ENCODE measurements at regions not wholly inside any gene's neighbourhood (a gene's known extent, or its start where the extent isn't known, plus 50 kb on each side); places are given as distances from the start of the nearest gene placed in this dataset.
A peak's percentile ranks its signal among the peaks of the same experiment; 100 is the strongest.

GRCh38 chr22:47245786-47246185 is 483.3 kb downstream of the TBC1D22A start:
- DNase-seq (ENCODE audit: low read depth, low spot score): no peak
- in situ Hi-C loops (cut with HindIII; ENCODE audit: low pct_unique_long_range_greater_than_20kb, low sequenced_read_pairs): no loop called here

GRCh38 chr22:47245286-47245685 is 482.8 kb downstream of the TBC1D22A start:
- in situ Hi-C loops (cut with HindIII; ENCODE audit: low pct_unique_long_range_greater_than_20kb, low sequenced_read_pairs): no loop called here
- no peak for DNase-seq (ENCODE audit: low read depth, low spot score)

- no peak for DNase-seq (ENCODE audit: low read depth, low spot score)
- in situ Hi-C loops (cut with HindIII; ENCODE audit: low pct_unique_long_range_greater_than_20kb, low sequenced_read_pairs): no loop called here
Observed at GRCh38 chr22:47240116-47240515, 477.7 kb downstream of the TBC1D22A start.

DNA sequence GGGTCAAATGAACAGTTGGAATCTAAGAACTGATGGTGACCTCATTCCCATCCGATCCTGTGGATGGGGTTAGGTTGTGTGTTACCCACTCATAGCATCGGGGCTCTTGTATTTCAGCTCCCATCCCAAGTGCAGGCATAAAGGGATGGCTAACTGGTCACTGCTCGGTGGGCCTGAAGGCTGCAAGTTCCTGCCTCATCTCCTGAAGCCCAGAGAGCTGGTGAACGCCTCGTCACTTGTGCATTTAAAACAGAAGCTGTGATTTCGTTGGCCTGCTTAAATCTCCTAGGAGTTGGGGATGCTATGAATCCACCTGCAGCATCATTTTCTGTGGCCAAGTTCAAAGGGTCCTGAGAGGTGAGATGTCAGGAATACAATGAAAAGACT is 477.0 kb downstream of the TBC1D22A start:
- DNase-seq (ENCODE audit: low read depth, low spot score): no peak
- in situ Hi-C loops (cut with HindIII; ENCODE audit: low pct_unique_long_range_greater_than_20kb, low sequenced_read_pairs): no loop called here

GRCh38 chr22:47238690-47239473 is 476.4 kb downstream of the TBC1D22A start:
- in situ Hi-C loops (cut with HindIII; ENCODE audit: low pct_unique_long_range_greater_than_20kb, low sequenced_read_pairs): no loop called here
- no peak for DNase-seq (ENCODE audit: low read depth, low spot score)

DNA sequence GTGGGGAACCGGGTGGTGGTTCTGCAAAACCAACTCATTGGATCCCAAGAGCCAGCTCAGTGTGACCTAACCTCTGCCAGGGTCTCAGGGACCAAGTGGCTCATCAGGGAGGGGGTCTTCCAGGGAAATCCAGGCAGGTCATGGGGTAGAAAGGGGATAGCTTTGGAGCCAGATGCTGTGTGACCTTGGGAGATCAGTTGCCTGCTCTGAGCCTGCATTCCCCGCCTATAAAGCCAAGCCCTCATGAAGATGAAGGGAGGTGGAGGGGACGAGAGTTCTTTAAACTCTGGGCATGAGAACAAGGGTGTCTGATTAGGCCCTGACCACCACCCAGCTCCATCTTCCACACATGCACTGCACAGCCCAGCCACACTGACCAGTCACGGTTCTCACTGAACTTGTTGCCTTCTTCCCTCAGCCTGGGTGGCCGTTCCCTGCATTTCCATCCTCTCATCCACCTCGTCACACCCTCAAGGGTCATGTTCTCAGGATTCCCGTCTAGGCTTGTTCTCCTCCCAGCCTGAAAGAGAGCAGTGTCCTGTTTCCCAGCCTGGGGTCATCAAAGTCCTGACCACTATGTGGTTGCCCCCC is 475.5 kb downstream of the TBC1D22A start:
- no peak for DNase-seq (ENCODE audit: low read depth, low spot score)
- in situ Hi-C loops (cut with HindIII; ENCODE audit: low pct_unique_long_range_greater_than_20kb, low sequenced_read_pairs): no loop called here

GRCh38 chr22:47236718-47237117 is 474.3 kb downstream of the TBC1D22A start:
- in situ Hi-C loops (cut with HindIII; ENCODE audit: low pct_unique_long_range_greater_than_20kb, low sequenced_read_pairs): no loop called here
- no peak for DNase-seq (ENCODE audit: low read depth, low spot score)

- no peak for DNase-seq (ENCODE audit: low read depth, low spot score)
- in situ Hi-C loops (cut with HindIII; ENCODE audit: low pct_unique_long_range_greater_than_20kb, low sequenced_read_pairs): no loop called here
Observed at GRCh38 chr22:47236161-47236560, 473.7 kb downstream of the TBC1D22A start.

DNA sequence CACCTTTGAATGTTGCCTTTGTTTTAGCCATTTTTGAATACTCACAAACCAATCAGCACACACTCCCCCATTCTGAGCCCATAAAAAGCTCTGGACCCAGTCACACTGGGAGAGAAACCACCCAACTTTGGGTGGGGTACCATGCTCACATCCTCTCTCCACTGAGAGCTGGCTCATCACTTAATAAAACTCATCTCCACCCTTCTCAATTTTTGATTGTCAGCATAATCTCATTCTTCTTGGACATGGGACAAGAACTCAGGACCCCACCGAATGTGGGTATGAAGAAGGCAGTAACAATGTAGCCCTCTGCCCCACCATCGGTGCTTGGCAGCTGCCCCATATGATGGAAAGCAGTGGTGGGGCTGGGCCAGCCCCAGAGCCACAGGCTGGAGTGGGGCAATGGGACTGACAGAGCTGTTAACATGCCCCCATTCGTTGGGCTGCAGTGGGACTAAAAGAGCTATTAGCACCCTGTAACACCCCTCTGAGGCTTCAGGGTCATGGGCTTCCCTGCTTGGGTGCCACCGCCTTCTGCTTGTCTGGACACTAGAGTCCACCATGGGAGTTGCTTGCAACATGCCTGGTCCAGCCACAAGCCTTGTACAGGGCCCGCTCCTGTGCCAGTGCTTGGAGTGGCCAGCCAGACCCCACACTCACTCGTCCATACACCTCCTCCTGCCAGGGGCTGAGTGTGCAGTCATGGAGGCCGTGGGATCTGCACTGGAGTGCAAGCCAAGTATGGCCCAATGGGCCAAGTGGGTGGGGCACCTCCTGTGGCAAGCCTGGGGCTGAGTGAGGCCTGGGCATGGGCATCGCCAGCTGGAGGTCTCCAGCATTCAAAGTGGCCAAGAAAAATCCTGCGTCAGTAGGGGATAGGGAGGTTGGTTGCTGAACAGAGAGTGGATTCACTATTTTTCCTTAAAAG is 471.1 kb downstream of the TBC1D22A start:
- in situ Hi-C loops (cut with HindIII; ENCODE audit: low pct_unique_long_range_greater_than_20kb, low sequenced_read_pairs): no loop called here
- DNase-seq (ENCODE audit: low read depth, low spot score): no peak

GRCh38 chr22:47232753-47233152 is 470.3 kb downstream of the TBC1D22A start:
- in situ Hi-C loops (cut with HindIII; ENCODE audit: low pct_unique_long_range_greater_than_20kb, low sequenced_read_pairs): no loop called here
- no peak for DNase-seq (ENCODE audit: low read depth, low spot score)

DNA sequence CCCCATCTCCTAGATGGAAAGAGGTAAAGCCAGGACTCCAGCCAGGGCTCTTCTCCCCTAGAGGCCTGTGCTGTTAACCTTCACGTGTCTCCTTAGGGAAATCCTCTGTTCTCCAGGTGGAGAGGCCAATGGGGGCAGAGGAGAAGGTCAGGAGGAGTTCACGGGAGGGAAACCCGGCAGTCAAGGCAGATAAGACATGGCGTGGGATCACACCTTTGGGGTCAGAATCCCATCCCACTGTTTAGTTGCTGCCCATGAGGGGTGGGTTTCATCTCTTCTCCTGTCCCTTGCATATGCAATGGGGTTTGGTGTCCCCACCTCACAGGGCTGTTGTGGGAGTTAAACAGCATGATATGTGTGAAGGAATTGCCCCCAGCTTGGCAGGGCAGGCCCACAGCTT is 469.7 kb downstream of the TBC1D22A start:
- no peak for DNase-seq (ENCODE audit: low read depth, low spot score)
- in situ Hi-C loops (cut with HindIII; ENCODE audit: low pct_unique_long_range_greater_than_20kb, low sequenced_read_pairs): no loop called here

- in situ Hi-C loops (cut with HindIII; ENCODE audit: low pct_unique_long_range_greater_than_20kb, low sequenced_read_pairs): no loop called here
- DNase-seq (ENCODE audit: low read depth, low spot score): no peak
Observed at GRCh38 chr22:47231759-47232158, 469.3 kb downstream of the TBC1D22A start.

- no peak for DNase-seq (ENCODE audit: low read depth, low spot score)
- in situ Hi-C loops (cut with HindIII; ENCODE audit: low pct_unique_long_range_greater_than_20kb, low sequenced_read_pairs): no loop called here
Observed at GRCh38 chr22:47230741-47231140, 468.3 kb downstream of the TBC1D22A start.

DNA sequence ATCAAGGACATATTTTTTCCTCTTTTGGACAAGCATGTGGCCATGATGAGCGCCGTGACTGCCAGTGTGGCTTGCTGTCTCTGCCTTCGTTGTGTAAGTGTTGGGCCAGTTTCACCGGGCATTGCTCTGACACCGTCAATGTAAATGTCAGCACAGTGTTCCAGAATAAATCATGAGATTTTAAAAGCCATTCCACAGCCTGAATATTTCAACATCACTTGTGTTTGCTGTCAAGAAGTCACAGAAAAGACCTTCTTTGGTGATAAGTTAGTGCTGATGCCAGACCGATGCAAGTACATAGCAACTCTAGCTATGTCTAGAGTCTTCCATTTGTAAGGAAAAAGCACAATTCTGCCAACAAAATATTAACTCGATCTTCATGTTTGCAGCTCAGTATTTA is 467.8 kb downstream of the TBC1D22A start:
- in situ Hi-C loops (cut with HindIII; ENCODE audit: low pct_unique_long_range_greater_than_20kb, low sequenced_read_pairs): no loop called here
- no peak for DNase-seq (ENCODE audit: low read depth, low spot score)

- DNase-seq (ENCODE audit: low read depth, low spot score): peak; percentile 55
- in situ Hi-C loops (cut with HindIII; ENCODE audit: low pct_unique_long_range_greater_than_20kb, low sequenced_read_pairs): no loop called here
Observed at GRCh38 chr22:47228767-47229166, 466.3 kb downstream of the TBC1D22A start.

DNA sequence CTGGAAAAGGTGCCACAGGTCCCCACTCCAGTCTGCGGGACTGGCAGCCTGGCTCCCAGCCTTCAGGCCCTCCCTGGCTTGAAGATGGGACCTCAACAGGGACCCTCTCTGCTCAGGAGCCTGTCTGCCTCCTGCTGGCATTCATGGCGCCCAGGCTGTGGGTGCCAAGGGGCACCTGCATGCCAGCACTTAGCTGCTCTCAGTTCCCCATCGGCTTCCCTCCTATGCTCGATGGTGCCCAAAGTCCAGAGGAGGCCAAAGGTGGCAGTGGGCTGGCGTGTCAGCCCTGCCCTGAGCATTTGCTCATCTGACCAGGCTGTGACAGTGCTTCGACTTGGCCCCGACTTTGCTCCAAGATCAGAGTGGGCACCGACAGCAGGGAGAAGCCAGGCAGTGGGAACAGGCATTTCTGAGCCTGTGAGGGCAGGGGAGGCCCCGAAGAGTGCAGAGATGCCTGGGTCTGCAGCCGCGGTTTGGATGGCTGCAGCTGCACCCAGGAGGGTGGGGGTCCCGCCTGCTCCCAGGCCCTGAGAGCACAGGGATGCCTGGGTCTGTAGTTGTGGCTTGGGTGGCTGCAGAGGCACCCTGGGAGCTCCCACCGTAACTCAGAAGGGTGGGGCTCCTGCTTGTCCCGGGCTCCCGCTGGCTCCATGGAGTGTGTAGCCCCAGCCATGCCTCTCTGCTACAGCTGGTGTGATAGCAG is 463.6 kb downstream of the TBC1D22A start:
- in situ Hi-C loops (cut with HindIII; ENCODE audit: low pct_unique_long_range_greater_than_20kb, low sequenced_read_pairs): no loop called here
- DNase-seq (ENCODE audit: low read depth, low spot score): no peak

GRCh38 chr22:47225080-47225930 is 462.9 kb downstream of the TBC1D22A start:
- DNase-seq (ENCODE audit: low read depth, low spot score): no peak
- in situ Hi-C loops (cut with HindIII; ENCODE audit: low pct_unique_long_range_greater_than_20kb, low sequenced_read_pairs): no loop called here

Data from SK-MEL-5 (cell line).